ENCODE measurements at regions not wholly inside any gene's neighbourhood (a gene's known extent, or its start where the extent isn't known, plus 50 kb on each side); places are given as distances from the start of the nearest gene placed in this dataset.

DNA sequence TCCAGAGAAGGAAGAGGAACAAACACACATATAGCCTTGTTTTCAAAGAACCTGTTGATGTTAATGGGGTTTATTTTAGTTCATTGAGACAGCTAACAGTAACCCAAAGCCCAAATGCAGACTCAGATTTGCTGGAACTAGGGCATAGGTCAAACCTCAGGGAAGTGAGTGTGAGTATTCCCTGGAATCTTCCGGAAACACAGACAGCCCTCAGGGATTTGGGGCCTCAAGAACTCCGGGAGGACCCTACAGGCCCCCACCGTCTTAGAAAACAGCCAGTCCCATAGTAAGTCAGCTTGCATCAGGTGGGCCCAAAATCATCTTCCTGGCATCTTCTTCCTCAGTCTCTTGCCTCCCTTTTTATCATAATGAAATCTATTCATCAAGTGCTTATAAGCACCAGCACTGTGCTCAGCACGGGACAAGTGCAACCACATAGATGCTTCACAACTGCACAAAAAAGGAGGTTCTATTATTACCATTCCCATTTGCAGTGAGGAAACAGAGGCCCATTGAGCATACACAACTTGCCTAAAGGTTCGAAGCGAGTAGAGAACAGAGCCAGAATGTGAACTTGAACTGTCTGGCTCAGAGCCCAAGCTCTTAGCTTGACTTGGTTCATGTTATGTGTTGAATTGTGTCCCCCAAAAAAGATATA, 50.2 kb upstream of the BCL11A start:
- DNase-seq (ENCODE audit: low read depth in 3 of 3): no peak

DNA sequence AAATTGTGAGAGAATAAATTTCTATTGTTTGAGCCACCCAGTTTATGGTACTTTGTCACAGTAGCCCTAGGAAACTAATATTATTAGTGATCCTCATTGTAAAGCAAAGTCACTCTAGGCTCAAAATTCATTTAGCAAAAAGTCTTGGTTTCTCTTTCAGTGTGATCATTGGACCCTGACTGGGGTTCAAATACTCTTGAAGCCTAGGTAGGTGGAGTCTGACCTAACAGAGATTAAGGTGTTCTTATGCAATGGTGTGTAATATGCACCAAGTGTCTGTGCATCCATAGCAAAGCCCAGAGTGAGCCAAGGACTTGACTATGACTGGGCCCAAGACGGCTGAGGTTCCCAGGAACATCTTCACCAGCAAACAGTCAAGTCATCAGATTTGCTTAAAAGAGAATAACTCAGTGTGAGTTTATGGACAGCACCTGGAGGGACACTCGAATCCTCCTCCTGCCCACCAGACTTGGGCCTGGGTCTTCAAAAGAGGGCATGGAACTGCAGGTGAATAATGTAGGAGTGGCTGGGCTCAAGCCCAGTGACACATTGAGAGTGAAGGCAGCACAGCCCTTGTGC, 51.1 kb upstream of the BCL11A start:
- no peak for DNase-seq (ENCODE audit: low read depth in 3 of 3)

DNA sequence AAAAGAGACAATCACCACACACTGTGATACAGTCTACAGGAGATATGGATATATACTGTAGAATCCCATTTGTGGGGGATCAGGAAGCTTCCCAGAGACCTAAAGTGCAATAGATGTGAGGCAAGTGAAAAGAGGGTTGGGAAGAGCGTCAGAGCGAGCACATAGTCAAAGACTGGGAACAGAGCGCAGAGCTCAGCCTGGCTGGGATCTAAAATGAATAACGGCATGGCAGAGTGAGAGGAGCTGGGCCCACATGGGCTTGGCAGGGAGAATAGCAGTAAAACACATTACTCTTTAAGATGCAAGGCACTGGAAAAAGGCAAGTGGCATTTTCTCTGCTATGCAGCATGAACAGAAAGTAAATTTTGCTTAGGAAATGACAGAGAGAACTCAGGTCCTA, 52.4 kb upstream of the BCL11A start:
- no peak for DNase-seq (ENCODE audit: low read depth in 3 of 3)

DNA sequence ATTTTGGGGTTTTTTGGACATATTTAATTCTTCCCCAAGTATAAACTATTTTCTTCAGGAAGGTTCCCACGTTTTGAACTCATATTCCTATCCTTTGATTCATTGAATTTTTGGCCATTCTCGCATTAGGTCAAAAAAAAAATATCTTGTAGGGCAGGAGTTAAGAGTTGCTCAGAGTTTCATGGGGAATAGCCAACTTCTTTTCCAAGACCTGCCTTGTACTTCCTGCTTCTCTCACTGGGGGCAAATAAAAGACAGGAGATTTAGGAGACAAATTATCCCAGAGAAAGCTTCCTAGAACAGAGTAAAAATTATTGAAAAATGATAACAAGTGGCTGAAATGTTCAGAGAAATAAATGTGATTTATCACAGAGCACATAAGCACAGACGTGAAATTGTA, 55.2 kb upstream of the BCL11A start:
- DNase-seq (ENCODE audit: low read depth in 3 of 3): no peak

DNA sequence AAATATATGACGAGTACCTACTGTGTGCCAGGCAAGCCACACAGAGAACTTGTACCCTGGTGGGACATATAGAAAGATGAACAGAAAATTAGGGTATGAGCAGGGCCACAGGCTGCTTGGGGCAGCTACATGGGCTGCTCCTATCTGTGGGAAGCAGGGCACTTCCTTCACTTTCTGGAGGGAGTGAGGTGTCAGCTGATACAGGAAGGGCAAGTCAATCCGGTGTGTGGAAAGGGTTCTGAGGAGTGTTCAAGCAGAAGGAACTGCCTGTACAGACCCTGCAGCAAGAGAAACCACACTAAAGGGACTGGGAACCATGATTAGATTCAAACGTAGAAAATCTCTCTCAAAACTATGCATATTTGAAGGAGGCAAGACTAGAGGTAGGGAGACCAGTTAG, 58.6 kb upstream of the BCL11A start:
- DNase-seq (ENCODE audit: low read depth in 3 of 3): no peak

DNA sequence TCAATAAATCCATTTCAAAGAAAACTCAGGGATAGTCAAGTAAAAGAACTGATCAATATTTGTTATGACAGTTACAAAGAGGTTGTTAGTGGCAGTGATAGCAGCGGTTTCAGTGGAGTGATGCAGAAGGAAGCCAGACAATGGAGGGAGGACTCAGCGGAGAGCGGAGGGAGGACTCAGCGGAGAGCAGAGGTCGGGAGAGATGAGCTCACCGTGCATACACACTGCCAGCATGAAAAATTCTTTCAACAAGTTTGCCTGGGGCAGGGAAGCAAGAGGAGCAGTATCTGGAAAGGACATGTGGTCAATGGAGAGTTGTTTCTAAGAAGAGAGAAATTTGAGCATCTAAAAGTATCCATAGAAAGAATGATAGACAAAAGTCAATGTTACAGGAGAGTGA, 60.9 kb upstream of the BCL11A start:
- DNase-seq (ENCODE audit: low read depth in 3 of 3): no peak

DNA sequence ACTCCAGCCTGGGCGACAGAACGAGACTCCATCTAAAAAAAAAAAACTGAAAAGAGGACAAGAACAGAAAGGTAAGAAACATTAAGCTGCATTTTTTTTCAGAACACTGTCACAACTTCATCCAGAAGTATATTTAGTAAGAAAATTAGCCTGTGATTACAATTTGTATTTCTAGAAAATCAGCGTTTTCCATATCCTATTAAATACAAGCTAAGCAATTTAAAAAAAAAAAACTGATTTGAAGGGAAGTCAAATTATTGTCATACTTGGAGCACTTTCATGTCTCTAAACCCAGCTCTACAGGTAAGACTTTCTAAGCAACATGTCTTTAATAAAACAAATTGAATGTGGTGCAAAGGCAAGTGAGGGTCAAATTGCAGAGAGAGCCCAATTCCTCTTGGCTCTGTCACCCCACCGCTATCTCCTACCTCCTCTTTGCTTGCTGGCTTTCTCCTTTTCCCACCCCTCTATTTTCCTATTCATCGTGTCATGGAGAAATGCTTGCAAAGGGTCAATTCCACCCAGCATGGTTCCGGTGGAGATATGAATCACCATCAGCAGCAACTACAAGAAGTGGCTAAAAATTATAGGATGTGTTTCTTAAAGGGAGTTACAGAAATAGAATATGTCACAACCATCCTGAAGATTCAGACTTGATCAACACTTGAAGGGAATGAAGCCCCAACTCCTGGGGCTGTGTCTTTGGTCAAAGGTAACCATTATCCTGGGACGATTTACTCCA, 68.4 kb upstream of the BCL11A start:
- no peak for DNase-seq (ENCODE audit: low read depth in 3 of 3)

DNA sequence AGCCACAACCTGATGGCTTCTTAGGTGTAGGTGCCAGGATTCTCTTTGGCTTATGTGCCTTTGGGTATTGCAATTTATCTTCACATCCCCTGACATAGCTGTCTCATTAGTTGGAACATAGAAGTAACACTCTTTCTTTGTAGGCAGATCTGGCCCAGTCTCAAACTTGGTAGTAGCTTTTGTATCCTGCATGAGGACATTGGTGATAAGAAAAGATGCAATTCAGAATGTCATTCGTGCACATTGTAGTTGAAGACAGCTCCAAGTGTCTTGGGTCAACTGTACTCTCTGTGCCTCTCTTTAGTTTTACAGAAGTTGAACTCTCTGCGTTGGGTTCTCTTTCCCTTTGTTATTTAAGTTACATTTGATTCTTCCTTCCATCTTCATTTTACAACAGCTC, 69.6 kb upstream of the BCL11A start:
- no peak for DNase-seq (ENCODE audit: low read depth in 3 of 3)

DNA sequence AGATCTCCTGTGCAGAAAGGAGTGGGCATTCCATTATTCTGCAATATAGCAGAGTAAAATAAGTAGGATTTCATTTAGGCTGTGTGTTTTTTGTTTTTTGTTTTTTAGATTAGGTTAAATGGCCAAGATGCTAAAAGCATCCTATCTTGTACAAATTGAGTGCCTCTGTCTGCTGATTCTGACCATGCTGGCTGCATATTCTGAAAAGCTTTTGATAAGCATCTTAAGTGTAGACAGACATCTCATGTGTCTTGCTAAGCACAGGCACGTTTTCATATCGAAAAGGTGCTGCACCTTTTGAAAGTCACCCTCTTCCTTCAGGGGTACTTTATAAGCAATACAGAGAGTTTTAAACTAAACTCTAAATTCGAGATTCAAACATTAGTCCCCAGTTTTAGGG, 74.0 kb upstream of the BCL11A start:
- DNase-seq (ENCODE audit: low read depth in 3 of 3): no peak

DNA sequence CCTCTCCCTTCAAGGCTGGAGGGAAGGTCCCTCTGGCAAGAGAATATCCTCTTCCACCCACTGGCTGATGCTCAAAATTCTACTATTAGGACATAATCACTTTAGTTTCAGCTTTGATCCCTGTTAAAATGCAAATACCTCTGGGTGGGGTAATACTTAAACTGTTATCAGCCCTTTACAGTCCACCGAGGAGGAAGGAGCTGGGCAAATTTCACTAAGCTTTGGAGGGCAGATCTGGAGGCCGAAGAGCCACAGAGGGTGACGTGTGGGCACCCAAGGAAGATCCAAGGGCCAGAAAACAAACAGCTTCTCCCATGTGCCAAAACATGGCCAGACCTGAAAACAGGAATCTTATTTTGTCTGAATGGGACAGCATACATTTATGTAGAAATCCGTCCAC, 74.6 kb upstream of the BCL11A start:
- DNase-seq (ENCODE audit: low read depth in 3 of 3): no peak

DNA sequence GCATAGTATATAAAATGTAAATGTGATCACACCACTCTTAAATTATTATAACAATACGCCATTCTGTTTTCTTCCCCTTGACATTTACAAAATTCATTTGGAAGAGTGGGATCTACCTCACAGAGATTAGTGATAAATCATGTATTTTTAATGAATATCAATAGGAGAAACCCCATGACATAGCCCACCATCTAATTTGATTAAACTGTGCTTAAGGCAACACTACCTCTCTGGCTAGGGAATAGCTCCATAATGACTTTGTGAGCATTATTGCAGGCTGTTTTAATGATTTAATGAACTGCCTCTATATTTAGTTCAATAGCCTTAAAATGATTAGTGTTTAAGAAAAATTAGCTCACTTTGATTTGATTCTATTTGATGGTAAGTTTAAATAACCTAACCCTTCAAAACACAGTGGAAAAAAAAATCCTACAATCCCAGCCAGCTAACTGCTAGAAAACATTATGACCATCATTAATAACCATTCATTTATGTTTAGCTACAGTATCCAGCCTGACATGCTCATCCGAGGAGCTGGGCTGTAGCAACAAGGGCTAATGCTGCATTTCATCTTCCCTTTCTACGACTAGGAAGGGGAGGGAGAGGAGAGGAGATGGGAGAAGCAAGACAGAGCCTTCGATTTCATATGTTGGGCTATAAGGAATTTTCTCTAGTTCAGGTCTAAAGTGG, 75.3 kb upstream of the BCL11A start:
- DNase-seq (ENCODE audit: low read depth in 3 of 3): no peak

DNA sequence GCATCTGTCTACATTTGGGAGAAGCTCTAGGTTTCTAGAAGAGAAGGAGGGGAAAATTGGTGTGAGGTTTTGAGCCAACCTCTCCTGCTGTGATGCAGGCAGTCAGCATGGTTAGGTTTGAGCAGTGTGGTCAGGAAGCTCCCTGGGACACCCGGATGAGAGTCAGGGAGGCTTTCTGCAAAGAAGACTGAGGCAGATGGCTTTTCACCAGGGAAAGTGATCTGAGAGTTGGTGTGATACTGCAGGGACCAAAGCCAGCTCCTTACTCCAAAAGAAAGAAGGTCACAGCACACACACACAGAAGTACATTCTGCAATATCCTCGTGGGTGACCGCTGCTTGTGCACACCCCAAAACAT, 75.8 kb upstream of the BCL11A start:
- no peak for DNase-seq (ENCODE audit: low read depth in 3 of 3)

DNA sequence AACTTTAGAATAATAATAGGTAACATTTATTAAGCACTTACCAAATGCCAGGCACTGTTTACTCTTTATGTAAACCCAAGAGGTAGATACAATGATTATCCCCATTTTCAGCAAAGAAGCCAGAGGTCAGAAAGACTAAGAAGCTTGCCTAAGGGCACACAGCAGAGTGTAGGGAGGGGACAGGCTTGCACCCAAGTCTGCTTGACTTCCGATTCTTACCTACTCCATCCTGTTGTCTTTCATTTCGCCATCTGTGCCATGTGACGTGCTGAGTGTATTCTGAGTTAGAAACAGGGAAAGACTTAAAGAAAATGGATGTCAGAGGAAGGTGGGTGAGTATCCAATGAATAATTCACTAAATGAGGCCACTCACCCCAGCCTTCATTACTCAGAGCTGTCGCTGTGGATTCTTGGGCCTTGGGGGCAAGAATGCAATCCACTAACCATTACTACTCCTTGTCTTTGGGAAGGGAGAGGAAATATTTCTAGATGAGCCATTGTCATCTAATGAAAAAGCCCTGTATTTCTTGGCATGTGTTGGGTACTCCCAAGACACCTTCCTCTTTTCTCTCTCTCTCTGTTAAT, 76.4 kb upstream of the BCL11A start:
- DNase-seq (ENCODE audit: low read depth in 3 of 3): no peak

DNA sequence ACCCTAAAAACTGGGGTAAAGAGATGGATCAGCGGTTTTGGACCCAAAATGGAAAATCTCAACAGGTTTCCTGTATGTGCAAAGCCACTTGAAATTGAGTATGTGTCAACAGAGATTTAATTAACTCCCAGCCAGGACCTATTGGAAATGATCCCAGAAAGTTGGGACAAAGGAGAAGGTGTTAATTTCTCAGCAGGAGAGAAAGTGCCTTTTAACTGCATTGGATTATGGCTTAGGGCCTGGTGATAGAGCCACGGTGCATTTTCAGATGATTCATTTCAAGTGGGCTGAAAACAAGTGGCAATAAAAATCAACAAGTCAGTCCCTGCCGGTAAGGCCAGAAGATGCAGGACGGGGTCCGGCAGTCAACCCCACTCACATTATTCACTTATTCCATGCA, 80.2 kb upstream of the BCL11A start:
- no peak for DNase-seq (ENCODE audit: low read depth in 3 of 3)

DNA sequence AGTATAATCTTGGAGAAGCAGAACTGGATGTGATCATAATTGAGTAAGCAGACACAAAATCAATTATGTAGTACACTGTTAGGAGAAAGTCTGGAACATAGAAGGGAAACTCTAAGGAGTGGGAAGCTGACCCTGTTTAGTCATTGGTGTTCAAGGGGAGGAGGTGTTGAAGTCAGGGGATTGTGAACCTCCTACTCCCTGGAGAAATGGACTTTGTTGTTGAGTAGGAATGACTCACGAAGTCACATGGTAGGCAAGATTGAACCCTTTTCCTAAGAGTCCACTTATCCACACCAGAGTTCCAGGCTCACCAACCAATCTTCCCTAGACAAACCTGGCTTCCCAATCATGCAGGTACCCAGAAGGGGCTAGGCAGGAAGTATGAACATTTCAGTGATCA, 81.0 kb upstream of the BCL11A start:
- no peak for DNase-seq (ENCODE audit: low read depth in 3 of 3)

DNA sequence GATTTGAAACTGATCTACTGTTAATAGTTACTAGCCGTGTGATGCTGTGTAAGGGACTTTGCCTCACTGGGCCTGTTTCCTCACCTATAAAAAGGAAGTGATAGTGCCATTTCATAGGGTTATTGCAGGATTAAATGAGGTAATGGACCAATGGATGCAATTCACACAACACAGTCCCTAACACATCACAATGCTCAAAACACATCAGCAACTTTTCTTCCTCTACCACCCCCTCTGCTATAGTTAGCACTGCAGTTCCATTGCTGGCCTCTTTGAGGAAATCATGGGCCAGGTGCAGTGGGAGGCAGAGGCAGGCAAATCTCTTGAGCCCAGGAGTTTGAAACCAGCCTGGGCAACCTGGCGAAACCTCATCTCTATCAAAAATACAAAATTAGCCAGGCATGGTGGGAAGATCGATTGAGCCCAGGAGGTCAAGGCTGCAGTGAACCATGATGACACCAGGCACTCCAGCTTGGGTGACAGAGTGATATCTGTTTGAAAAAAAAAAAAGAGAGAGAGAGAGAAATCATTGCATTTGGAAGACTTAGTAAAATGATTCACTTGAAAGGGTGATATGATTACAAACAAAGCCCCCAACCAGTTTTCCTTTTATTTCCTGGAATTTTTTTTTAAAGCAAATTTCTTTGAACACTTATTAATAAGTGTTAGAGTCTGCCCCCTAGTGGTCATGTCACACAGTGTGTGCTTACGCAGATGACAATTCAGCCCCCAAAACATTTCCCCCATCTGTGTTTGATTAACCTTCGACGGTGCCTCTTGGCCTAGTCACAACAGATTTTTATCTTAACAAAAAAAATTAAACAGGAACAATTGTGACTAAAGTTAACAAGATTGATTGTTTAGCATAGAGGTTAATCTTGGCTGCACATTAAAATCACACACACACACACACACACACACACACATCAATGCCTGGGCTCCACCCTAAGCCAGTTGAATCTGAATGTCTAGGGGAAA, 88.6 kb upstream of the BCL11A start:
- peak in 2 of 3 donors; percentile 8 to 10 for DNase-seq (ENCODE audit: low read depth in 3 of 3)

DNA sequence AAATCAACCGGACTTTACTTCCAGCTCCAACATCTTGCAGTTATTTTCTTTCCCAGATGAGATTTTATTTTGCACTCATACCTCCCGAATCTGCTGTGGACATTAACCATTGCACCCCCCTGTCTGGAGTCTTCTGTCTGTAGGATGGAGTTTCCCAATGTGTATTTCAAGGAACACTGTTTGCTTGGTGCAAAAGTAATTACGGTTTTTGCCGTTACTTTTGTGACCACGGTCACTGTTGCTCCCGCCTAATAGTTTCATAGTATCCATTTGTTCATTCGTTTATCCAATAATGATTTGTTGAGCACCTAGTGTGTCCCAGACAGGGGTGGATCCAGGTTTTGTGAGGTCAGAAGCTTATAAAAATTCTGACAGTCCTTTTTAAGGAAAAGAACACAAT, 90.3 kb upstream of the BCL11A start:
- DNase-seq (ENCODE audit: low read depth in 3 of 3): no peak

DNA sequence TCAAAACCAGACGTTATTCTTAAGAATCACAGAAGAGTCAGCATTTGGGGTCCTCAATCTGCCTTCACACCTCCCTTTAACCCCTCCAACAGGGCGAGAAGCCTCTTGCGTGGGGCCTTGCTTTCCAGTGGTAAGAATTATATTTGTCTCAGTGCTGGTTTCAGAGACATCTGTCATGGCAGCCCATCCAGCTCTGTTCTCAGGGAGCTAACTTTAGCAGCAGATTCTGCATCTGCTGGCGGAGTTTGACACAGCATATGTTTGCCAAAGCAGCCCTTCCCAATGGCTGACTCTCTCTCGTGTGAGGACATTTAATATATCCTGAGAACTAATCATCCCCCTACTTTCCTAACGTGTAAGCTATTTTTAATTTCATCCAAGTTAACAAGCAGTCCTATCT, 91.5 kb upstream of the BCL11A start:
- DNase-seq (ENCODE audit: low read depth in 3 of 3): no peak

DNA sequence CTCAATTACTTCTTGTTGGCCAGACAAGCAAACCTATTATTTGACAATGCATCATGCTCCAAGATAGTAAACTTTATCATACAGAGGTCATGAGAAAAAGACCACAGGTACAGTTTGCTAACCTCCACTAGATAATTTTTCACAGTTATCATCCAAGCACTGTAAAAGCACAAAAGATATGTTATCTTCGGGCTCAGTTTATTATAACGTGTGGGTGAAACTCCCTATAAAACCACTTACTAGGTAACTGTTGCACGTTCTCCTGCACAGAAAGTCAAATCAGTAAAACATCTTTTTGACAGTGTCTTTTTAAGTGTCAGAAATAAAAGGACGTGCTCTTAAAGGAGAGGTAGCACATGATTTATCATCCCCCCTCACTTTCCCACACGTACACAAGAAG, 94.7 kb upstream of the BCL11A start:
- DNase-seq (ENCODE audit: low read depth in 3 of 3): no peak

DNA sequence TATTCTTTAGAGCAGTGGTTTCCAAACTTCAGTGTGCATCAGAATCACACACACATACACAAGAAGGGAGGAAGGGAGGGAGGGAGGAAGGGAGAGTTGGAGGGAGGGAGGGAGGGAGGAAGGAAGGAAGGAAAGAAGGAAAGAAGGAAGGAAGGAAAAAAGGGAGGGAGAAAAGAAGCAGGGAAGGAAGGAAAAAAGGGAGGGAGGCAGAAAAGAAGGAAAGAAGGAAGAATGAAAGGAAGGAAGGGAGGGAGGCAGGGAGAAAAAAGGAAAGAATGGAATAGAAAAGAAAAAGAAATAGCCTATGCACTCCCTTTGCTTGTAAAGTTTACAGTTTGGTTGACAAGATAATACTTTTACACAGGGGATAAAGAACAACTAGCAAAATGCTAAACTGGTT, 96.3 kb upstream of the BCL11A start:
- no peak for DNase-seq (ENCODE audit: low read depth in 3 of 3)

DNA sequence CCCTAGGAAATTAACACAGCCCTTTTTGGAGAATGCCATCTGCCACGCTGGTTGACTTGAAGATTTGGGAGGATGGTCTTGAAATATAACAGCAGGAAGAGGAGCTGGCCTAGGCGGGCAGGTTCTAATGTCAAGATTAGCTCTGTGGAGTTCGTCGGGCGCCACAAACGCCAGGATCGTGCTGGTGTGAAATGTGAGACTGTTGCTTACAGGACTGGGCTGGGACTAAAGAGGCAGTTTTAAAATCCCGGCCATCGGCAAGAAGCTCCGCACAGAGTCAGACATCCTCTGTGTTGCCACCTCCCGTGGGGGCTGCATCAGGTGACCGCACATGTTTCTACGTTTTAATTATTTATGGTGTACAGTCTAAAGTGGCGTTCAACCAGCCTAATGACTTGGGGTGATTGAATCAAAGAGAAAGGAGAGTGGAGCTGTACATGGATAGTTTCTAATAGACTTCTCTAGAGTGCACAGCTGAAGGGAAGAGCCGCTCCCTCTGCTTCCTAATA, 99.4 kb upstream of the BCL11A start:
- DNase-seq (ENCODE audit: low read depth in 3 of 3): no peak
